Stimulated activated CD8-positive, alpha-beta memory T cell treated with anti-CD3 and anti-CD28 coated beads, Interleukin-7, amount 100 ng/mL, for 48 hours (primary cell): ENCODE measurements at regions not wholly inside any gene's neighbourhood (a gene's known extent, or its start where the extent isn't known, plus 50 kb on each side); places are given as distances from the start of the nearest gene placed in this dataset.
A peak's percentile ranks its signal among the peaks of the same experiment; 100 is the strongest.
"Not testable (repeated sequence)": the region's sequence is repeated elsewhere in the genome, so short reads cannot be mapped to it uniquely, and the experiment has no call there.

Experiments
- DNase-seq, 2 donors: peaks; one replicate each; pipeline ENCODE4 v3.0.0-alpha.2; 2020; ENCODE audit warnings: low read depth in 1 of 2; ENCODE audit errors: extremely low read depth in 1 of 2

GRCh38 chr12:114616081-114616480 lies 67.9 kb downstream of the TBX3 start:
- DNase-seq, result no peak

DNA sequence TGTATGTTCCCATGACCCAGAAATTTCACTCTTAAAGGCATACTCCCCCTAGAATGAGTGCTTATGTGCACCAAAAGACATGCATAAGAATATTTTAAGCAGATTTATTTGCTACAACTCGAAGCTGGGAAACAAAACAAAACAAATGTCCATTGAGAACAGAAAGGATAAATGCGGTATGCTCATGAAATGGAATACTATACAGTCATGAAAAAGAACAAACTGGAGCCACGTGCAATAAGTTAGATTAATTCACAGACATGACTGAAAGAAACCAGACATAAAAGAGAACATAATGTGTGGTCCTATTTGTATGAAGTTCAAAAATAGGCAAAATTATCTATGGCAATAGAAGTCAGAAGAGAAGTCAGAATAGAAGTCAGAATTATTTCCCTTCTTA lies 69.9 kb downstream of the TBX3 start:
- no peak for DNase-seq

GRCh38 chr12:114612062-114612461 lies 71.9 kb downstream of the TBX3 start:
- DNase-seq, result no peak

GRCh38 chr12:114611145-114612018 lies 72.6 kb downstream of the TBX3 start:
- no peak for DNase-seq

DNA sequence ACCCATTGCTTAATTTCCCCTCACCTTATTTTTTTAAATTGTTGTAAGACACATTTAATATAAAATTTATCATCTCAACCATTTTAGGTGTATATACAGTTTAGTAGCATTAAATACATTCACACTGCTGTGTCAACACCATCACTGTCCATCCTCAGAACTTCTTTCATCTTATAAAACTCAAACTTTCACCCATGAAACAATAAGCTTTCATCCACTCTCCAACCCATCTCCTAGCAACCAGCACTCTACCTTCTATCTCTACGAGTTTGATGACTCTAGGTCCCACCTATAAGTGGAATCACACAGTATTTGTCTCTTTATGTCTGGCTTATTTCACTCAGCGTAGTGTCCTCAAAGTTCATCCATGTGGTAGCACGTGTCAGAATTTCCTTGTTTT lies 75.5 kb downstream of the TBX3 start:
- DNase-seq, result no peak

DNA sequence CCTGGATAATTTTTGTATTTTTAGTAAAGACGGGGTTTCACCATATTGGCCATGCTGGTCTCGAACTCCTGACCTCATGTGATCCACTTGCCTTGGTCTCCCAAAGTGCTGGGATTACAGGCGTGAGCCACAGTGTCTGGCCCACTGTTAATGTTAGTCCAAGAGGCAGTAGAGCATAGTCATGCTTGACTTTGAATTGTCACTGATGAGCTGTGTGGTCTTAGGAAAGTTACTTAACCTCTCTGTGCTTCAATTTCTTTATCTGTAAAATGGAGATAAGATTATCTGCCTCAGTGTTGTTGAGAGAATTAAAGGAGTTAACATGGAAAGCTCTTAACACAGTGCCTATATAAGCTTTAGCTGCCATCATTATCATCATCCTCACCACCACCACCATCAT lies 78.1 kb downstream of the TBX3 start:
- DNase-seq, result no peak

DNA sequence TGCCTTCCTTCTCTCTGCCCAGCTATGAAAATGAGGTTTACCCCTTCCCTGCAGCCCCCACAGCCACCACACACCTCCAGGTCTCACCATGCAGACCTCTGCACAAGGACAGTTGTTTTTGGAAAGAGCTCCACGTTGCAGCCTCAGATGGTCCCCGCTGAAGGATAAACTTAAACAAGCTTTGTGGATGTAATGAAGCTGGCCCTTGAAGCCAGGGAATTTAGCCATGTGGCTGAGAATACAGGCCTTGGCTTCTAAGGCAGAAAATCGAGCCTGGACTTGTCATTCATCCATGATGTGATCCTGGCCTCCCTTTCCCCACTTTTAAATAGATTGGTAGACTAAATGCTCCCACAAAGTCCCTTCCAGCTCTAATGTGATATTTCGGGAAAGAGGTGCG lies 79.4 kb downstream of the TBX3 start:
- no peak for DNase-seq

- DNase-seq, result not testable (repeated sequence)
Measured at GRCh38 chr12:114600584-114600983, 83.4 kb downstream of the TBX3 start.

DNA sequence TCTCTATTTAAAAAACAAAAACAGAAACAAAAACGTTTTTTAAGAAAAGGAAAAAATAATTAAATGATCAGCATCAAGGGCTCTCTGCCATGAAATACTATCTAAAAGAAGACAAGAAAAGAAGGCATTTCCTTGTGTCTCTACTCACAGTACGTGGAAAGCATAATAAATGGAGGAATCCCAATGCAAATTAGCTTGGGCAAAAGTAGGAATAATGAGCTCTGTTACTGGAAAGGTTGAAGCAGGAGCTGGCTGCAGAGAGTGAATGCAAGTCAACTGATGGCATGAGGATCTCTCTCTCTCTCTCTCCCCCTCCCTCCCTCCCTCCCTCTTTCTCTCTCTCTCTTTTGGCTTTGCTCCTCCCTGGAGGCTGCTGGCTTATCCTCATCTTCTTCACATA lies 85.9 kb downstream of the TBX3 start:
- DNase-seq, result no peak

GRCh38 chr12:114592946-114593345 lies 91.0 kb downstream of the TBX3 start:
- no peak for DNase-seq

DNA sequence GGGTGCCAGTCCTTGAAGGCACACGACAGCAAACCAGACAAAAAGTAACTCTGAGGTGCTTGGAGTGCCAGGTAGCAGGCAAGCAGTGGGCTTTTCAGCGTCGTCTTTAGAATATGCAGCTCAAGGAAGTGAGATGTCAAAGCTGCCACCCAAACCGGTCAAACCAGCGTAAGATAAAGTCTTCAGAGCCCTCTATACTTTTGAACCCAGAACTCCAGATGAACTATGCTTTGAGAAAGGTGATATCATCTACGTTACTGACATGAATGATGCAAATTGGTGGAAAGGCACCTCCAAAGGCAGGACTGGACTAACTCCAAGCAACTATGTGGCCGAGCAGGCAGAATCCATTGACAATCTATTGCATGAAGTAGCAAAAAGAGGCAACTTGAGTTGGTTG lies 95.9 kb downstream of the TBX3 start:
- DNase-seq, result no peak

DNA sequence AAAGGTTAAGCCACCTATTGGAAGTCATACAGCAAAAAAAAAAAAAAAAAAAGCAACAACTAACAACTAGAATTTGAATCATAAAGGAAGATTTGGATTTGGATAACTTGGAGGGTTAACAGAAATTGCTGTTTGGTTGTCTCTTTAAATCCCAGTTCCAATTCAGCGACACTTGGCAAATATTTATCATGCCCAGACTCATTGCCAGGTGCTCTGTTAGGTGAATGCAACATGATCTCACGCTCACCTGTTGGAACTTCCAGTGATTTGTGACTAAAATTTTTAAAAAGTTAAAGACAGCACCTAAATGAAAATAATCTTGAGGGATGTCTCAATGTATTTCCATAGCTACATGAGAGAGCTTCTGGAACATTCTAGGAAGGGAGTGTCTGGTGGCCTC lies 103.7 kb downstream of the TBX3 start:
- no peak for DNase-seq

DNA sequence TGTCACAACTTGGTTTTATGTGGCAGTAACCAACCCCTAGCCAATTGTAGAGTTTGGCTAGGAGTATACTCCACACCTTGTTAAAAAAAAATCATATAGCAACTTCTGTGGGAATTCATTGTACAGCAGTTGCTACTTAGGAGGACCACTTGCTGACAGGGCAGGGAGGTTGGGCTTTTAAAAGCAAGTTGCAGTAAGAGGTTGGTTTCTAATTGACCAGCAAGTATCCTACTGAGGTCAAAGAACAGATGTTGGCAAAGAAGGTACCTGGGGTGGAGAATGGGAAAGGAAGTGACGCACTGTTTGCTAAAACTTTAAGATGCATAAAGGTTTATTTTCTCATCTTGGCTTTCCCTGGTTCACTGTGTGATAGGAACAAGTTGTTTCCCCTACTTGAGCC lies 104.6 kb downstream of the TBX3 start:
- DNase-seq, result no peak

GRCh38 chr12:114562654-114563053 lies 121.3 kb downstream of the TBX3 start:
- no peak for DNase-seq

DNA sequence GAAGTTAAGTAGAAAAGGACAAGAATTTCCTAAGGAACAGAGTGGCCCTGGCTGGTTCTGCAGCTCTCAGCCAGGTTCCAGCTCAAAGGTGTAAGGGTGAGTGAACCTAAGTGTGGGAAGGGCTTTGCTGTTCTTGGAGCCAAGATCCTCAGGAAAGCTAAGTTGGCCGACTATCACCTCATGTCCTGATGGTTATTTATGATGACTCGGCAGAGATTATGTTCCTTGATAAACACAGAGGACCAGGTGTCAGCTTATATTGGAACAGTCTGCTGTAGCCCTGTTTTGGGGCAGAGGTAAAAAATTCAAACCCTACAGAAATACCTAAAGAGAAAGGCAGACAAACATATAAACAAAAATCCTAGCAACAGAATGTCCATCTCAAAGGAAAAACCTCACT lies 128.5 kb downstream of the TBX3 start:
- DNase-seq, result no peak

DNA sequence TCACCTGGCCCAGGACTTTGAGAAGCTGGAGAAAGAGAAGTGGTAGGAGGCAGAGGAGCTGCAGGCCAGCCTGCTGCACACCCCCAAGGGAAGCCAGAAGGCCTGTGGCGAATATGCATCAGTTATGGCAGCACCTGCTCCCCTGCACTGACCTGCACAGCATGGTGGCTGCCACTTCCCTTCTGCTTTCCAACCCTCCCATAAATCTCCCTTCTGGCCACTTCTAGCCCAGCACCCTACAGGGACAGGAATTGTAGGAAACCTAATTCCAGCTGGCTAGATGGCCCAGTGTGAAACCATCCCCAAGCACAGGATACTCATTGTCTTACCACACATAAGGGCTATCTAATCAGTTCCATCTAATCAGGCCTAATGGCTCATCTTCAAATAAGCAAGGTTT lies 136.3 kb downstream of the TBX3 start:
- DNase-seq, result no peak

DNA sequence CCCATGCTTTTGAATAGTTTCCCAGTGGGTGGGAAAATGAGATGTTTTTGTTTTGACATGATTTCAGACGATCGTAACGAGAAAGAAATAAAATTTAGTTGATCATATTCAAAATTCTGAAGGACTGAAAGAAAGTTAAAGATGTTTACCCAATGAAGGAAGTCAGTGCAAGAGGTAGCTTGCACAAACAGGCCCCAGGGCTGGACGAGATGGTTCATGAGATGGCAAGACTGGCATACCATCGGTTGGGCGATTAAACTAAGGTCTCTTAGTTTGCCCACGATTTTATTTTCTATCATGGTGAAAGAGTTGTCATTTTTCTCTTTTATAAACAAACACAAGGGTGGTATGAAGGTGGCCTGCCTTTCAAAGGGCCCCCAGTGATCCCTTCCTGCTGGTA lies 124.5 kb upstream of the TBX5 start:
- DNase-seq, result no peak

DNA sequence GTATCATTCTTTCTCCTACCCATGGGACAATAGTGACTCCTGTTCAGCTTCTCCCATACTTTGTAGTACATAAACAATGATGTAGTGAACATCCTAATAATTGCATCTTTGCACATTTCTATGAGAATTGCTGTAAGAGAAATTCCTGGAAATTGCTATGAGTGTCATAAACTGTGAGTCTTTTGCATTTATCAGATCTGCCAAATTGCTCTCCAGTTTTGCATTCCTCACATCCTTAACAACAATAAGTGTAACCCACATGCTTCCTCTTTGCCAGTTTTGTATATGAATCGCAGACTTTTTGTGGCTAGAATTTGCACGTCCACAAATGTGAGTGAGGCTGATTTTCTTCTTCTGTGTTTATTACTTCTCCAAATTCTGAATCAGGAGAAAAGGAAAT lies 124.0 kb upstream of the TBX5 start:
- no peak for DNase-seq

GRCh38 chr12:114528766-114529165 lies 122.8 kb upstream of the TBX5 start:
- no peak for DNase-seq

DNA sequence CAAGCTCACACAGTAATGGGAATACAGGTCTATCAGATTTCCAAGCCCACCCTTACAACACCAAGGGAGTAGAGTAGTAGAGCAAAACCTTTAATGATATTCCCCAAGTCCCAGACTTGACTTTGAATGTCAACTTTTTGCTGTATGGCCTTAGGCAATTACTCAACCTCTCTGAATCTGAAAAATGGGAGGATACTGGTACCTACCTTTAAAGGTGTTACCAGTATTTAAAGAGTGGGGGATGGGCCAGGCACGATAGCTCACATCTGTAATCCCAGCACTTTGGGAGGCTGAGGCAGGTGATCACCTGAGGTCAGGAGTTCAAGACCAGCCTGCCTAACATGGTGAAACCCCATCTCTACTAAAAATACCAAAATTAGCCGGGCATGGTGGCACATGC lies 115.2 kb upstream of the TBX5 start:
- not testable (repeated sequence) for DNase-seq

DNA sequence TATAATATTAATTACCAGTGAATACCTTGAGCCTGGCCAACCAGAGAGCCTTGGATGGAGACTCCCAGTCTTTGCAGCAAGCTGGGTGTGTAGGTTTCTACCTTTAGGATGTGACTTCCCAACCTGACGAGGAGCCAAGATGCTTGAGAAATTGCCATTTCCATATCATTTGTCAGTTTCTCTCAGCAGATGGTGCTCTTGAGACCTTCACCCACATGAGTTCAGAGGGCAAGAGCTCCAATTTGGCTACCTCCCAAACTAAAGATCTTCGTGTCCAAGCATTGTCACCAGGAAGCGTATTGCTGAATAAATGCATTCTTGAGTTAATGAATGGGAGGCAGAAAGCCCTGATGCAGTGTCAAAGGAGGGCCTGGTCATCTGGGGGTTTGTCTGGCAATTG lies 106.4 kb upstream of the TBX5 start:
- no peak for DNase-seq

DNA sequence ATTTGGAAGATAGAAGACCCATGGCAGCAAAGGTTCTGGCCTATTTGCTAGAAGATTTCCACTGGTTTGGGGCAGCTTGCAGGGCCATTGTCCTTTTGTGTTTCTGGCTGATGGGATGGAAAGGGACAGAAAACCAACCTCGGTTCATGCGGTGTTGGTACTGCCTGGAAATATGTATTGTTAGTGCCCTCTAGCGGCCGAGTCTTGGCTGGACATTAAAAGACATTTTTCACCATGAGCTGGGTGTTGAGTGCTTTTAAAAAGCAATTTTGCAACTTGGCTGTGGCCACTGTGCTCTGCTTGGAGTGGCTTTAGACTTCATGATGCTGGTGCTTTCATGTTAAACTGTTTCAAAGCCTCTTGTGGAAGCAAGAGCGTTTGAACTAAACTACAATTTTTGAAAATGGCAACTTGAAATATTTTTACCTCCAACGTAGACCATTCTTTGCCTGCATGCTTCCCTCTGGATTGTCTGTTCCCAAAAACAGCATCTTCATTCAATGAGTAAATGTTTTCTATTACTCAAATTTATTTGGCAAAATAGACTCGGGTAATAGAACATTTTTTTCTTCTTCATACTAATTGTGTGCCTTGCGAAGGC lies 102.7 kb upstream of the TBX5 start:
- peak; percentile 7 to 22 for DNase-seq

- no peak for DNase-seq
Measured at GRCh38 chr12:114506651-114507050, 100.7 kb upstream of the TBX5 start.
